HFF-Myc (cell line): ENCODE measurements at regions not wholly inside any gene's neighbourhood (a gene's known extent, or its start where the extent isn't known, plus 50 kb on each side); places are given as distances from the start of the nearest gene placed in this dataset.

Experiments
- DNase-seq: peaks from one replicate; pipeline ENCODE4 v3.0.0-alpha.2; 2011; ENCODE audit warnings: low read depth; ENCODE audit errors: extremely low read depth
- H3K4me3 ChIP-seq: replicated peaks from 2 replicates; pipeline ENCODE4 v1.5.1; 2011; ENCODE audit warnings: low read depth, mild to moderate bottlenecking, control low read depth, low read length
- TF ChIP-seq, protein P1 (sequence below): IDR thresholded peaks from 2 replicates; pipeline ENCODE4 v1.5.1; 2012; ENCODE audit warnings: mild to moderate bottlenecking, low read depth, low read length, control low read depth; ENCODE audit errors: missing control alignments

- TF ChIP-seq, protein P1, sequence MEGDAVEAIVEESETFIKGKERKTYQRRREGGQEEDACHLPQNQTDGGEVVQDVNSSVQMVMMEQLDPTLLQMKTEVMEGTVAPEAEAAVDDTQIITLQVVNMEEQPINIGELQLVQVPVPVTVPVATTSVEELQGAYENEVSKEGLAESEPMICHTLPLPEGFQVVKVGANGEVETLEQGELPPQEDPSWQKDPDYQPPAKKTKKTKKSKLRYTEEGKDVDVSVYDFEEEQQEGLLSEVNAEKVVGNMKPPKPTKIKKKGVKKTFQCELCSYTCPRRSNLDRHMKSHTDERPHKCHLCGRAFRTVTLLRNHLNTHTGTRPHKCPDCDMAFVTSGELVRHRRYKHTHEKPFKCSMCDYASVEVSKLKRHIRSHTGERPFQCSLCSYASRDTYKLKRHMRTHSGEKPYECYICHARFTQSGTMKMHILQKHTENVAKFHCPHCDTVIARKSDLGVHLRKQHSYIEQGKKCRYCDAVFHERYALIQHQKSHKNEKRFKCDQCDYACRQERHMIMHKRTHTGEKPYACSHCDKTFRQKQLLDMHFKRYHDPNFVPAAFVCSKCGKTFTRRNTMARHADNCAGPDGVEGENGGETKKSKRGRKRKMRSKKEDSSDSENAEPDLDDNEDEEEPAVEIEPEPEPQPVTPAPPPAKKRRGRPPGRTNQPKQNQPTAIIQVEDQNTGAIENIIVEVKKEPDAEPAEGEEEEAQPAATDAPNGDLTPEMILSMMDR, result no peak
- DNase-seq, result no peak
- no peak overlapping the region for H3K4me3 ChIP-seq
These were observed 73.6 kb downstream of the METRNL start for GRCh38 chr17:83152745-83153611.

- H3K4me3 ChIP-seq, result no peak overlapping the region
- TF ChIP-seq, protein P1, result no peak
These were observed 74.4 kb downstream of the METRNL start for GRCh38 chr17:83153681-83154310.

GRCh38 chr17:83154311-83155127 is 75.1 kb downstream of the METRNL start:
- no peak for DNase-seq
- H3K4me3 ChIP-seq, result no peak overlapping the region
- TF ChIP-seq, protein P1, result no peak

More at GRCh38 chr17:83153681-83154310, 74.4 kb downstream of the METRNL start:
- DNase-seq, result no peak

DNA sequence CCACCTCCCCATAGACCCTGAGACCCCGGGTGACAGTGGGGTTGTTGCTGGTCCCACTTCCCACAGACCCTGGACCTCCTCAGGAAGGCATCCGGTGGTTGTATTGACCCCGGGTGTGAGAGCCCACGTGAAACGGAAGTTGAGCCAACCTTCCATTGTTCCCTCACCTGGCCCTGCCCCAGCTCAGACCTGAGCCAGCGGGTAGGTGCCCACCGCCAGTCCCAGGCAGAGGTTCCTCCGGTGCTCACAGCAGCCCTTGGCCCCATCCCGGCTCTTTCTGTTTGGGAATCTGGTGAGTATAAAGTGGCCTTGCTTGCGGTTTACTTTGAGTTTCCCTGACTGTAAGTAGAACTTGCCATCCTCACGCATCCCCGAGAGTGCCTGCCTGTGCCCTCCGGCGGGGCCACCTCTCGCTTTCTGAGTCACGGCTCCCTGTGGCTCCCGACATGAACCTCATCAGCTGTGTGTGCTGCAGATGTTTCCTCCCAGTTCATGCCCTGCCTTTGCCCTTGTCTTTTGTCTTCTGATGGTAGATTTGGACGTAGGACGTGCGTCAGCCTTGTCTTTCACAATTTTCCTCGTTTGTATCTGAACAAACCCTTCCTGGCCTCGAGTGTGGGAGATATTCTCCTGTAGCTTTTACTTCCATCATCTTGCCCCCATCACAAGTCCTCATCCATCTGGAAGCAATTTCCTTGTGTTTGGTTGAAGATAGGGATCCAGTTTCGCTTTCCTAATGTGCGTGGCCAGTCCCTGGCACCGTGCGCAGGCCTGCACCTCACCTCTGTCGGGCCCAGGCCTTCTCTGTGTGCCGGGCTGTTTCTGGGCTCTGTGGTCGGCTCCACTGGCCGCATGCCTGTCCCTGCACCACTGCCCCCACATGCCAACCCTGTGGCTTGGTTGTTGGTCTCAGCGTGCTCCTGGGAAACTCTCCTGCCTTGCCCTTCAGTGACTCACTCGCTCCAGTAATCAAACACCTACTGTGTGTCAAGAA is 76.0 kb downstream of the METRNL start:
- DNase-seq, result peak; percentile 81
- TF ChIP-seq, protein P1, result no peak
- no peak overlapping the region; the same call in 1 of the 2 replicates for H3K4me3 ChIP-seq

DNA sequence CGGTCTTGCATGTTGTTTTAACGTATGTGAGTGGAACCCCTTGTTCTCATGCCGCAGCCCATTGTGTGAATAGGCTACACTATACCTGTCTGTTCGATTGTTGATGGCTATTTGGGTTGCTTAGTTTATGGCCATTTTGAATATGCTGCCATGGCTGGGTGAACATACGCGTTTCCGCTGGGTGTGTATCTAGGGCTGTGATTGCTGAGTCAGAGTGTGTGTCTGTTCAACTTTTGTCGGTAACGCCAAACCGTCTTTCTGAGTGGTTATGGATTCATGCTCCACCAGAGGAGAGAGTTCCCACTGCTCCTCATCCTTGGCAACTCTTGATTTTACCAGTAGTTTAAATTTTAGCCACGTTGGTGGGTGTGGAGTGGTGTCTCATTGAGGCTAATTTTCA is 77.0 kb downstream of the METRNL start:
- TF ChIP-seq, protein P1, result no peak
- DNase-seq, result no peak
- no peak overlapping the region for H3K4me3 ChIP-seq
